Trophoblast cell (in vitro differentiated cells and primary cell): ENCODE measurements at regions not wholly inside any gene's neighbourhood (a gene's known extent, or its start where the extent isn't known, plus 50 kb on each side); places are given as distances from the start of the nearest gene placed in this dataset.

Experiments
- DNase-seq, 2 donors: peaks; one replicate each; pipeline ENCODE4 v3.0.0-alpha.2; 2016
- H2AFZ ChIP-seq: 2 replicates; pipeline ENCODE4 v1.6.1; 2013; ENCODE audit warnings: low read length, moderate library complexity, mild to moderate bottlenecking; ENCODE audit not compliant: insufficient read depth, poor library complexity
- H2AK5ac ChIP-seq: 2 replicates; pipeline ENCODE4 v1.6.1; 2013; ENCODE audit warnings: mild to moderate bottlenecking, low read length
- H2BK120ac ChIP-seq: 2 replicates; pipeline ENCODE4 v1.6.1; 2013; ENCODE audit warnings: low read length, mild to moderate bottlenecking, moderate library complexity; ENCODE audit not compliant: insufficient read depth, poor library complexity
- H2BK12ac ChIP-seq: 2 replicates; pipeline ENCODE4 v1.6.1; 2013; ENCODE audit warnings: mild to moderate bottlenecking, low read length, moderate library complexity
- H2BK5ac ChIP-seq: 2 replicates; pipeline ENCODE4 v1.6.1; 2013; ENCODE audit warnings: low read length, low read depth, moderate library complexity, mild to moderate bottlenecking; ENCODE audit not compliant: poor library complexity
- H3K14ac ChIP-seq: 2 replicates; pipeline ENCODE4 v1.6.1; 2013; ENCODE audit warnings: mild to moderate bottlenecking, low read length
- H3K18ac ChIP-seq: 2 replicates; pipeline ENCODE4 v1.6.1; 2013; ENCODE audit warnings: mild to moderate bottlenecking, low read length
- H3K23ac ChIP-seq: 2 replicates; pipeline ENCODE4 v1.6.1; 2013; ENCODE audit warnings: low read length
- H3K27ac ChIP-seq: 2 replicates; pipeline ENCODE4 v1.5.1; 2013; ENCODE audit warnings: low read depth, mild to moderate bottlenecking, inconsistent platforms, low read length, moderate library complexity
- H3K27me3 ChIP-seq: 2 replicates; pipeline ENCODE4 v1.6.1; 2013; ENCODE audit warnings: inconsistent platforms, mild to moderate bottlenecking, low read length, moderate library complexity; ENCODE audit not compliant: insufficient read depth
- H3K36me3 ChIP-seq, 2 experiments: 1 replicate in 1 of 2; 2 replicates in 1 of 2; pipeline ENCODE4 v1.6.1; 2013; ENCODE audit warnings: low read length in 2 of 2, mild to moderate bottlenecking in 2 of 2, moderate library complexity in 1 of 2; ENCODE audit not compliant: insufficient read depth in 2 of 2, control insufficient read depth in 1 of 2
- H3K4ac ChIP-seq: 2 replicates; pipeline ENCODE4 v1.6.1; 2013; ENCODE audit warnings: low read depth, mild to moderate bottlenecking, low read length, moderate library complexity
- H3K4me1 ChIP-seq, 2 experiments: 1 replicate in 1 of 2; 2 replicates in 1 of 2; pipeline ENCODE4 v1.6.1; 2013; ENCODE audit warnings: low read length in 2 of 2, mild to moderate bottlenecking in 2 of 2, moderate library complexity in 1 of 2; ENCODE audit not compliant: insufficient read depth in 2 of 2, control insufficient read depth in 1 of 2
- H3K4me2 ChIP-seq: 2 replicates; pipeline ENCODE4 v1.6.1; 2013; ENCODE audit warnings: inconsistent platforms, mild to moderate bottlenecking, low read length, moderate library complexity
- H3K4me3 ChIP-seq: 2 replicates; pipeline ENCODE4 v1.5.1; 2013; ENCODE audit warnings: mild to moderate bottlenecking, low read depth, low read length, inconsistent platforms
- H3K79me1 ChIP-seq: one replicate; pipeline ENCODE4 v1.6.1; 2013; ENCODE audit warnings: low read length
- H3K79me2 ChIP-seq: 2 replicates; pipeline ENCODE4 v1.6.1; 2013; ENCODE audit warnings: low read length, mild to moderate bottlenecking; ENCODE audit not compliant: control insufficient read depth, insufficient read depth, poor library complexity
- H3K9ac ChIP-seq: 2 replicates; pipeline ENCODE4 v1.6.1; 2013; ENCODE audit warnings: mild to moderate bottlenecking, low read length
- H3K9me3 ChIP-seq: 2 replicates; pipeline ENCODE4 v1.6.1; 2013; ENCODE audit warnings: low read depth, mild to moderate bottlenecking, control low read depth, inconsistent platforms, low read length; ENCODE audit not compliant: insufficient read depth
- H4K12ac ChIP-seq: 2 replicates; pipeline ENCODE4 v1.6.1; 2013; ENCODE audit warnings: low read depth, mild to moderate bottlenecking, low read length, moderate library complexity
- H4K8ac ChIP-seq: 2 replicates; pipeline ENCODE4 v1.6.1; 2013; ENCODE audit warnings: low read depth, mild to moderate bottlenecking, low read length, moderate library complexity
- H4K91ac ChIP-seq: one replicate; pipeline ENCODE4 v1.6.1; 2013; ENCODE audit warnings: low read depth, mild to moderate bottlenecking, low read length, moderate library complexity
- WGBS: extraction: QIAGEN DNeasy Blood & Tissue Kit; methylation state at CpG from one replicate; pipeline ENCODE4 v1.1.7; 2013; ENCODE audit warnings: missing lambda C conversion rate; ENCODE audit not compliant: insufficient read length, insufficient coverage; ENCODE audit errors: extremely low coverage; 5-methylcytosine and 5-hydroxymethylcytosine counted together

DNA sequence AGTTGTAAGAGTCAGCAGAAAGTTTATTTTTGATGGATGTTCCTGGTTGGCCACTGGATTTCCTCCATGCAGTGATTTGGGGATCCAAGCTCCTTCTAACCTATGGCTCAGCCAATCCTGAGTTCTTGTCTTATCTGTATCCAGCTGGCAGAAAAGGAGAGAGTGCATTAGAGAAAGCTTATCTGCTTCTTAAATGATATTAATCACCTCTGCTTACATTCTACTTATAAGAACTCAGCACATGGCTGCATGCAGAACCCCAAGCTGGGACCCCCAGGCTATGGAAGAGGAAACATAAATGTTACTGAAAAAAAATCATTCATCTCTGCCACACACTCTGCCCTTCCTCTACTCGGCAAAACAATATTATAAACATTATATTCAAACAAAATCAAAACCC lies 739.8 kb upstream of the AUTS2 start:
- H4K8ac ChIP-seq = no peak overlapping the region
- no peaks in the 10 kb centered on the region for H3K27me3 ChIP-seq
- no peak overlapping the region for H3K4me2 ChIP-seq
- no peak overlapping the region for H2AFZ ChIP-seq
- H3K4ac ChIP-seq = no peak overlapping the region
- H3K79me2 ChIP-seq = no peaks in the 10 kb centered on the region
- H3K9ac ChIP-seq = no peak overlapping the region
- H2BK12ac ChIP-seq = no peak overlapping the region
- no peaks in the 10 kb centered on the region for H3K9me3 ChIP-seq
- WGBS = 100% methylated on average over 1 of the region's 1 CpG
- H2AK5ac ChIP-seq = no peak overlapping the region
- H2BK120ac ChIP-seq = no peak overlapping the region
- H3K4me3 ChIP-seq = no peak overlapping the region
- H3K18ac ChIP-seq = no peak overlapping the region
- no peak overlapping the region for H4K12ac ChIP-seq
- no peak overlapping the region for H4K91ac ChIP-seq
- no peaks in the 10 kb centered on the region for H3K4me1 ChIP-seq
- H3K36me3 ChIP-seq = no peaks in the 10 kb centered on the region
- no peak overlapping the region for H3K14ac ChIP-seq
- no peaks in the 10 kb centered on the region for H3K79me1 ChIP-seq
- H3K23ac ChIP-seq = no peak overlapping the region
- no peak overlapping the region for H3K27ac ChIP-seq
- DNase-seq = no peak
- no peak overlapping the region for H2BK5ac ChIP-seq

DNA sequence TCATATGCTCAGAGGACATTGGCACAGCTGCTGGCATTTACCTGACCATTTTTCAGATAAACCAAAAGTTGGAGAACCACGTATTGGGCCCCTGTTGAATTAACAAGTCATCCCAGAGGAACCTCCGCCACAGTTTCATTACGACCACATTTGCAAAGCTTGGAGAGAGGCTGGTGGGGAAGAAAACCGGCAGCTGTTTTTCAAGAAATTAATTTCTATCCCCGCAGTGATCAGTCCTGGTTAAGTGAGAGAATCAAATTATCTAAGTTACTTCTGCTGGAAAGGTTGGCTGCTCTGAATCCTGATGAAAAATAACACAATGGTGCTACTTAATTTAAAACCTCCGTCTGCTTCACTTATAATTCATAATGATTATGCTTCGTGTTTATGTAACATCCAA lies 737.1 kb upstream of the AUTS2 start:
- Histone ChIP-seq H4K91ac (no peak overlapping the region), H3K27me3 (no peaks in the 10 kb centered on the region), H3K27ac (no peak overlapping the region), H3K9ac (no peak overlapping the region), H3K79me1 (no peaks in the 10 kb centered on the region), H3K23ac (no peak overlapping the region), H2BK5ac (no peak overlapping the region), H3K14ac (no peak overlapping the region), H4K8ac (no peak overlapping the region), H3K4ac (no peak overlapping the region), H2BK120ac (no peak overlapping the region), H3K36me3 (no peaks in the 10 kb centered on the region), H2AK5ac (no peak overlapping the region), H3K4me1 (no peaks in the 10 kb centered on the region), H3K4me2 (no peak overlapping the region), H4K12ac (no peak overlapping the region), H2AFZ (no peak overlapping the region), H3K18ac (no peak overlapping the region), H3K4me3 (no peak overlapping the region), H3K9me3 (no peaks in the 10 kb centered on the region), H2BK12ac (no peak overlapping the region), H3K79me2 (no peaks in the 10 kb centered on the region)
- no peak for DNase-seq
- no CpG with 5 or more reads among the region's 7 CpGs for WGBS

DNA sequence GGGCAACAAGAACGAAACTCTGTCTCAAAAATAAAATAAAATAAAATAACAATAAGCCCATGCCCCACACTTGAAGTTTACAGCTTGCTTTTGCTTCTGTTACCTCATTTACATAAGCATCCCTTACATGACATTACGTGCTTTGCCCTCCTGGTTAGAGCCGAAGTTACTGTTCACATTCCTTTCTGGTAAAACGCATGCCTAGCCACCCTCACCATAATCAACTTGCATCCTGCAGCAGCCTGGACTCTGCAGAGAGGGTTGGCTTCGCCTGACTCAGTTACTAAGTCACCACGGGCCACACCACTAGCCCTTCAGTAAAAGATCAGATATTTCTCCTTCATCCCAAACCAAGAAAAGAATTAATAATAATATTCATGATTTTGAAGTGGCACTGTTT lies 736.0 kb upstream of the AUTS2 start:
- Histone ChIP-seq H4K8ac (no peak overlapping the region), H3K79me2 (no peaks in the 10 kb centered on the region), H3K9ac (no peak overlapping the region), H3K4me2 (no peak overlapping the region), H2AFZ (no peak overlapping the region), H3K27me3 (no peaks in the 10 kb centered on the region), H3K4ac (no peak overlapping the region), H3K18ac (no peak overlapping the region), H3K36me3 (no peaks in the 10 kb centered on the region), H2BK120ac (no peak overlapping the region), H2BK12ac (no peak overlapping the region), H2BK5ac (no peak overlapping the region), H4K12ac (no peak overlapping the region), H4K91ac (no peak overlapping the region), H3K79me1 (no peaks in the 10 kb centered on the region), H3K9me3 (no peaks in the 10 kb centered on the region), H3K23ac (no peak overlapping the region), H3K4me1 (no peaks in the 10 kb centered on the region), H3K4me3 (no peak overlapping the region), H2AK5ac (no peak overlapping the region), H3K27ac (no peak overlapping the region), H3K14ac (no peak overlapping the region)
- DNase-seq = no peak
- WGBS = no CpG with 5 or more reads among the region's 6 CpGs

DNA sequence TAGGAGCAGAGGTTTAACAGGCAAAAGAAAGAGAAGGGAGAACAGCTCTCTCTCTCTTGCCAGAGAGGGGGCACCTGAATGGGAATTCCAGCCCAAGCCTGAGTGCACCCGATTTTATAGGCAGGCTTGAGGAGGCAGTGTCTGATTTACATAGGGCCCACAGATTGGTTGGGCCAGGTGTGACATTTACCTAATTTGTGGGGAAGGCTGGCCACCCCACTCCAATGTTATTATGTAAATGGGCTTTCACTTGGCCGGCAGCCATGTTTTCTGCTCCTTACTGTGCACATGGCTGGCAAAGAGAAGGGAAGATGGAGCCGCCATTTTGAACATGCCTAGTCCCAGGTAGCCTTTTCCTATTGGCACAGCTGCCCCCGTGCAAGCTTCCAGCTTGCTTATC lies 735.5 kb upstream of the AUTS2 start:
- H3K27me3 ChIP-seq = no peaks in the 10 kb centered on the region
- H2BK5ac ChIP-seq = no peak overlapping the region
- H2AFZ ChIP-seq = no peak overlapping the region
- no peak overlapping the region for H3K14ac ChIP-seq
- no peaks in the 10 kb centered on the region for H3K79me1 ChIP-seq
- H3K18ac ChIP-seq = no peak overlapping the region
- H4K12ac ChIP-seq = no peak overlapping the region
- no peak overlapping the region for H4K91ac ChIP-seq
- H3K27ac ChIP-seq = no peak overlapping the region
- WGBS = no CpG with 5 or more reads among the region's 4 CpGs
- H3K4me3 ChIP-seq = no peak overlapping the region
- no peak overlapping the region for H2AK5ac ChIP-seq
- no peak overlapping the region for H2BK12ac ChIP-seq
- no peak overlapping the region for H3K23ac ChIP-seq
- H3K79me2 ChIP-seq = no peaks in the 10 kb centered on the region
- no peaks in the 10 kb centered on the region for H3K4me1 ChIP-seq
- no peak overlapping the region for H2BK120ac ChIP-seq
- no peak overlapping the region for H3K4ac ChIP-seq
- no peak for DNase-seq
- no peaks in the 10 kb centered on the region for H3K36me3 ChIP-seq
- H4K8ac ChIP-seq = no peak overlapping the region
- no peak overlapping the region for H3K4me2 ChIP-seq
- H3K9me3 ChIP-seq = no peaks in the 10 kb centered on the region
- no peak overlapping the region for H3K9ac ChIP-seq
